Endometrium (tissue), 2 donors: ENCODE measurements at regions not wholly inside any gene's neighbourhood (a gene's known extent, or its start where the extent isn't known, plus 50 kb on each side); places are given as distances from the start of the nearest gene placed in this dataset.
"Not testable (repeated sequence)": the region's sequence is repeated elsewhere in the genome, so short reads cannot be mapped to it uniquely, and the experiment has no call there.

Experiments used
- FAIRE-seq: peaks from 2 replicates; lab custom pipeline; 2012; peaks lifted over from hg19 to GRCh38; lab: Jason Lieb, UNC
- donor health status: control.
- donor health status: control.

DNA sequence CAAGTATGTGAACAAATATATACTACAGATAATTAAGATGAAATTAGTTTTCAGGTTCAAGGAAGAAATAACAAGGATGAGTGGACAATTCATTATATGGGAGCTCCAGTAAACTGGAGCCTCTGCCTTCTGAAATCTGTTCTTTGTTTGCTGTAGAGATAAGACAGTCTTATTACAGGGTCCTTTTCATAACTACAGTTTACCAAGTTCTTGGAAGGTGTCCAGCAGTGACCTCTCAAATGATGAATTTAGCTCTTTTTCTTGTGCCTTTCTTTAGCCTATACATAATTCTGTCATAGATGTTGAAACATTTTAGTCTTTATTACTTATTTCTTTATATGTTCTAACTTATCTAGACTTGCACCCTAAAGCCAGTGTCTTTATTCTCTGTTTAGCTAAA is 89.7 kb upstream of the GBE1 start:
- no peak for FAIRE-seq

DNA sequence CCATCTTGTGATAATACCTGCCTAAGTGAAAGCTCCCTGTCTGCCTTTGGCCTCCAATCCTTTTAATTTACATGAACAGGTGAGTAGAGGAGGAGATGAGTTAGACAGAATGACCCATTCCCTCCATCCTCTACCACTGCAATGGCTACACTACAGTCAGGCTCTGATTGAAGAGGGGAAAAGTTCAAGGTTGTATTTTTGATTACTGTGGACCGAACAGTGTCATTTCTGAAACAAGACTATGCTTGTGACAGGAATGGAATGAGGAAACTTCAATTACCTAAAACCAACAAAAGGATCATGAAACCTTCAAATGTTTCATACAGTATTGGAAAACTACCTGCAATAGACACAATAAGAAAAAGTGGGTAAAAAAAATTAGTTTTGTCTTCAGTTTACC is 85.5 kb upstream of the GBE1 start:
- FAIRE-seq = no peak

DNA sequence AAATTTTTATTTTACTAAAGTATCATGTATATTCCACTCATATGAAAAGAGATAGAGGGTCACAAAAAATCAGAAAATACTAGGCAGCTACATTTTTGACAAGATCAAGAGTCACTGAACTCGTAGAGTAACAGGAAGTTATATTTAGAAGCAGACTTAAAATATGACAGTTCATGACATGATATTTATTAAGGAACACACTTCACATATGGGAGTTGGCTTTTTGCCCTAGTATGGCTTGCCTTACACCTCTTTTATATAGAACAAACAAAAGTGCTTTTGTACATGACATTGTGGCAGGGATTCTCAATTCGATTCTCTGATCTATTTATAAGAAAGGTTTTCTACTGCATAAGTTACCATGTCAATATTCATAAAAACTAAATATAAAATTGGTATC is 80.1 kb upstream of the GBE1 start:
- no peak for FAIRE-seq

DNA sequence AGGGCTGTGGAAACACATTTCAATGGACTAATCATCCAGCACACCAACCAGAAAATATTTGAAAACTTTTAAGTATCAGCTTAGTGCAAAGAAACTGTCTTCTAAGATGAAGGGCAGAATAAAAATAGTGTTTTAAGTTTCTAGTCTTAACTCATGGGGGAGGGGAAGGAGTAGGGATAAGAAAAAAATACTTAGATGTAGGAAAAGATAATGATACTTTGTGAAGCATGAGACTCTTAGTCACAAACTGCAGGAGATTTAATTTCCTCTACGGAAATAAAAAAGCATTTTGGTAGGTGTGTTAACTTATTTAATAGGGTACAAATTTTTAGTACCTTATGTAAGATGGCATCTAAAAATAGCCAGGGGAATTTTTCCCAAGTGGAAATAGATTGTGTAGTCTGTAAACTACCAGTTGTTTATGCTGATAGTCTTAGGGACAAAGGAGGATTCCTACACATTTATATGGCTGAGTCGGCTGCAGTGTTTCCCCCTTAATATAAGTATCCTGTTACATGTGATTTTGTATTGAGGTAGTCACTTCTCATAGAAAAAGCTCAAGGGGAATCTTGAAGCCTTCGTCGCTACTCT is 78.2 kb upstream of the GBE1 start:
- no peak for FAIRE-seq

DNA sequence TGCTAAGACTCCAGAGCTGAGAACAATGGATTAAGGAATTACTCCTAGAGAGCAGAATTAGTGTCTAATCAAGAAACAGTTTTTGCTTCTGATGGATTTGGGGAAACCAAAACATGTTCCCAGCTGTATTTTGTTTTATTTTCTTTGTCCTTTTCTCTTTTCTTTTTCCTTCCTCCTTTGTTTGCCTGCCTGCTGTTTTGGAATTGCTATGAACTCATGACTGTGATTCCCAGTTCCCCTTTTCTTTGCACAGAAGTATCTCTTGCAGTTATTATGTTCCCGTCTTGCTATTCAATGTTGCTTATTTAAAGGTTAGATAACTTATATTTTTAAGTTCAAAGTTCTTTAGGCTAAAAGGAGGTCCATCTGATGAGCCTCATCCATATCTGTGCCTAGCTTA is 77.0 kb upstream of the GBE1 start:
- no peak for FAIRE-seq

DNA sequence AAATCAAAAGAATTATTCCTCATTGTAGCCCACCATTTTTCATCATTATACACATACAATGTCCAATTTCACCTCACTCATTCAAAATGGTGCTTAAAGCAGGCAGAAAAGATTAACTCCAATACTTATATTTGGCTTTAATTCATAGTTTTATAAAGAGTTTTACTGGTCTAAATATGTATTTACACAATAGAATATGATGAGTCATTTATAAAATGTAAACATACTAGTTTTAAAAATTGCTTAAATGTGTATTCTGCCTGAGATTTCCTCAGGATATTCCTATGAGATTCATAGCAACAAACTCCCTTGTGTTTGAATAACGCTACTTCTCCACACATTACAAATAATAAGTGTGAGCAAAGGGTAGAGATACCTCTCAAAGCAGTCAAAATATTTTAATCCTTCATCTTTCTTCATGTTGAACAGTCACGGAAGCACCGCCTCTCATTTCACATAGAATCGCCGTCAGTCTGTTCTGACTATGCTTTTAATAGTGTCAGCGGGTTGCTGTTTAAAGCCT is 75.7 kb upstream of the GBE1 start:
- no peak for FAIRE-seq

DNA sequence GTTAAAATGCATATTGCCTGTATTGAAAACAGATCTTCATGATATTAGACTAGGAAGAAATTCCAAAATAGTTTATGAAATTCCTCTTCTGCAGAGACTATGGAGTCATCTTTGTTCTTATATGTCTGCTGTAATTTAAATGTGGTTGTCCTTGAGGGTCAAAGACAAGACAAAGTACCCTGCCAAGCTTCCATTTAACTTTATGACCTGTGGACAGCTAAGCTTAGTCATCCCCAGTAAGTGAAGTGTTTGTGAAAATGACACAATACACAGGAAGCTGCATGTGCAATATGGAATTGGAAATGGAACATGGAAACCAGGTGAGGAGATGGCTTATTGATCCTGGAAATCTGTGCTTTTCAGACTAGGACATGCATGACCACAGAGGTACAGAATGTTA is 68.5 kb upstream of the GBE1 start:
- no peak for FAIRE-seq

DNA sequence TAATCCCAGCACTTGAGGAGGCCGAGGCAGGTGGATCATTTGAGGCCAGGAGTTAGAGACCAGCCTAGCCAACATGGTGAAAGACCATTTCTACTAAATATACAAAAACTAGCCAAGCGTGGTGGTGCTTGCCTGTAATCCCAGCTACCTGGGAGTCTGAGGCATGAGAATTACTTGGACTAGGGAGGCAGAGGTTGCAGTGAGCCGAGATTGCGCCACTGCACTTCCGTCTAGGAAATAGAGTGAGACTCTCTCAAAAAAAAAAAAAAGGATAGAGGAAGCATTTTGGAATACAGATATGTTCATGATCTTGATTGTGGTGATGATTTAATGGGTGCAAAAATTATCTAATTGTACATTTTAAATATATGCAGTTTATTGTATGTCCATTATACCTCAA is 67.8 kb upstream of the GBE1 start:
- FAIRE-seq = not testable (repeated sequence)

DNA sequence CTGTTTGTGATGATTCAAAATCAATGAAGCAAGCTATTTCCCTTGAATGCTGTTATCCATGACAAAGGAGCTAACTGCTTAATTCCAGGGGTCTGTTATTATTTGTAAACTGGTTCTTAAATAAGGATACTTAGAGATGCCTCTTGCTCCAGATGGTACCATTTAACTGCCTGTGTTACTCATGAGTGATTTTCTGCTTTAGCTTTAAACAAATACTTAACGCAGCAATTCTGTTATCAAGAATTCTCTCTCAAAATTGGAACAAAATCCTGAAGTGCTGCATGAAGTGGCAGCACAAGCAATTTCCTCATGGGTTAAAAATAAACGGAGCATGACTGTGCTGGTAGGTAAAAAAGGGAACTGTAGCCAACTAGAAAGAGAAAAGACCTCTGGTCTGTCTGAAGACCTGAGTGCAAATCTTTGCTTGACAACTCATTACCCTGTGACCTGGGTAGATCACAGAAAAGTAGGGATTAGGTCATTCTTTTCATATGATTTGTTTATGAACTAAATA is 62.5 kb upstream of the GBE1 start:
- no peak for FAIRE-seq

DNA sequence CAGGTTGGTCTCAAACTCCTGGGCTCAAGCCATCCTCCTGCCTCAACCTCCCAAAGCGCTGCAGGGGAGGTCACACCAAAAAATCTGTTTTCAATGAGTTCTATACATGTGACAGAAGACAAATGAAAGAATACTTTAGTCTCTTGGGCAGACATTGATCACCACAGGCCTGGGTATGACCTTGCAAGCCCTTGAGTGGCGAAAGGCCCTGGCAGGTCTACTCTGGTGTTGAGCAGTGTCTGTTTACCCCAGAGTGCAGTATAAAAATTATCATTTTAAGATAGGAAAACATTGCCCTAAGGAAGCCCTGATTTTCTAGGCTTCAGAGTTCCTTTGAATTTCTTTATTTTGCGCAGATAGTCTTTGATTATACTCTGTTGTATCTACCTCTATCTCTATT is 61.6 kb upstream of the GBE1 start:
- FAIRE-seq = no peak

DNA sequence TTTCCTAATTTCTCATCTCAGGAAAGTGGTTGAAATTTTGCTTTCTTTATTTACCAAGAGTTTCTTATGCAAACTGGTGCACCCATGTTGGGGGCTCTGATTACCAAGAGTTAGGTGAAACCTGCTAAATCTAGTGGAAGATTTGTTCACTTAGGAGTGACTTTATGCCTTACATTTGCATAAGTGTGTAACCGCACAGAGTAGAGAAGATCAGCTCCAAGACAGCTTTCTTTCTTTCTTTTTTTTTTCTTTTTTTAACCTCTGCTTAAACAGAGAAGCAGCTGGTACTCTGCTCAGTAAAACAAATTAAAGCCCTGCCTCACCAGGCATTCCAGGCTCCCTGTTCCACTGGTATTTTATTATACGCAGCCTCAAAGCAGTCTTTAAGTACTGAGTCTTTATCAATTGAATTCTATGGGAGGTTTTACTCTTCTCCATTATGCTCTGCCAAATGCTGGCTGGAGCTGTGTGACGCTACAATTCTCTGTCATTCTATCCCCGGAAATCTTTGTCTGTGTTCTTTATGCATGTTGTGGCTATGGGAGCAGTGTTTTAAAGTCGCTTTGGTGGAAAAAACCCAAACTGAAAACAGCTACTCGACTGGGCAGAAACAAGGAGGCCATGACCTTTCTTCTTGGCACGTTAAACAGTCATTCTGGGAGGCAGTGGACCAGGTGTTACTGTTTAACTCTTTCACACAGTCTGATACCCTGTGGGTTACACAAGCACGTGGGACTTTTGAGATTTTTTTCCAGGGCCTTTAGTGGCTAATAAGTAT is 55.2 kb upstream of the GBE1 start:
- no peak for FAIRE-seq

DNA sequence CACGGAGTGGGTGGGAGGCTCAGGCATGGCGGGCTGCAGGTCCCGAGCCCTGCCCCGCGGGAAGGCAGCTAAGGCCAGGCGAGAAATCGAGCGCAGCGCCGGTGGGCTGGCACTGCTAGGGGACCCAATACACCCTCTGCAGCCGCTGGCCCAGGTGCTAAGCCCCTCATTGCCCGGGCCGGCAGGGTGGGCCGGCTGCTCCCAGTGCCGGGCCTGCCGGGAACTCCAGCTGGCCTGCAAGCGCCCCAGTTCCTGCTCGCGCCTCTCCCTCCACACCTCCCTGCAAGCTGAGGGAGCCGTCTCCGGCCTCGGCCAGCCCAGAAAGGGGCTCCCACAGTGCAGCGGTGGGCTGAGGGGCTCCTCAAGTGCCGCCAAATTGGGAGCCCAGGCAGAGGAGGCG is 50.7 kb upstream of the GBE1 start:
- not testable (repeated sequence) for FAIRE-seq
